HUES64 (cell line): ENCODE measurements at regions not wholly inside any gene's neighbourhood (a gene's known extent, or its start where the extent isn't known, plus 50 kb on each side); places are given as distances from the start of the nearest gene placed in this dataset.

ENCODE experiments used
- H3K27ac ChIP-seq: 2 replicates; pipeline ENCODE4 v1.7.0; 2013; ENCODE audit warnings: low read depth, low read length, inconsistent platforms
- H3K27me3 ChIP-seq: 2 replicates; pipeline ENCODE4 v1.6.1; 2013; ENCODE audit warnings: mild to moderate bottlenecking, low read length; ENCODE audit not compliant: insufficient read depth
- H3K36me3 ChIP-seq: 2 replicates; pipeline ENCODE4 v1.6.1; 2013; ENCODE audit warnings: mild to moderate bottlenecking, low read length; ENCODE audit not compliant: insufficient read depth
- H3K4me1 ChIP-seq: 2 replicates; pipeline ENCODE4 v1.6.1; 2013; ENCODE audit warnings: mild to moderate bottlenecking, low read length, moderate library complexity; ENCODE audit not compliant: insufficient read depth
- H3K4me3 ChIP-seq: 2 replicates; pipeline ENCODE4 v1.5.1; 2013; ENCODE audit warnings: mild to moderate bottlenecking, low read length, moderate library complexity
- H3K9ac ChIP-seq: 2 replicates; pipeline ENCODE4 v1.6.1; 2013; ENCODE audit warnings: mild to moderate bottlenecking, low read depth, low read length
- H3K9me3 ChIP-seq: 2 replicates; pipeline ENCODE4 v1.6.1; 2013; ENCODE audit warnings: low read depth, low read length; ENCODE audit not compliant: insufficient read depth
- WGBS: fragments of 150-250, 120-280 bp; methylation state at CpG from one replicate; pipeline ENCODE4 v1.1.7; 2013; ENCODE audit warnings: missing lambda C conversion rate; 5-methylcytosine and 5-hydroxymethylcytosine counted together

DNA sequence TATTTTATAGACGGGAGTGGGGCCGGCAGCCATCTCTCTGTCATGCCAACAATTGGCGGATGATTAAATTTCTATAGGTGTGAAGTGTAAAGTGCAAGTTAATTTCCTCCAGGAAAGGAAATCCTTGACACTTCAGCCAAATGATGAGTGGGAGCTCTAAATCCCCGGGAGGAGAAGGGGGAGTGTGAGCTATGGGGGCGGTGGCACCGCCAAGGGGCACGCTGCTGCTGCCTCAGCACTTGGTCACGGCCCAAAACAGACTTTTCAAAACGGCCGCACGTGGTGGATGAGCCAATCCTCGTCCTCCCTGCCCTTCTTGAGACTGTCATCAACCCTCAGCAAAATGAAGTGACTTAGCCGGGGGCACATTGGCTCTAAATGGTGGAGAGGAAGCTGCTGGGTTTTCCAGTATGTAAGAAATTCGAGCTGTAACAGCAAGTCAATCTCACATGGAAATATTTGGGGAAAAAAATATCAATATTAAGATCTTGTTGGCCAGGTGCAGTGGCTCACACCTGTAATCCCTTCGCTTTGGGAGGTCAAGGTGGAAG, 200.8 kb downstream of the TFCP2L1 start:
- no peaks in the 10 kb centered on the region for H3K4me1 ChIP-seq
- peaks cover 2% of the 10 kb centered on the region; the same call in 1 of the 2 replicates for H3K27me3 ChIP-seq
- no peaks in the 10 kb centered on the region for H3K36me3 ChIP-seq
- no peak overlapping the region for H3K4me3 ChIP-seq
- H3K9me3 ChIP-seq: no peaks in the 10 kb centered on the region
- 88% methylated on average over 15 of the region's 15 CpGs for WGBS
- H3K27ac ChIP-seq: no peak overlapping the region
- H3K9ac ChIP-seq: no peak overlapping the region

DNA sequence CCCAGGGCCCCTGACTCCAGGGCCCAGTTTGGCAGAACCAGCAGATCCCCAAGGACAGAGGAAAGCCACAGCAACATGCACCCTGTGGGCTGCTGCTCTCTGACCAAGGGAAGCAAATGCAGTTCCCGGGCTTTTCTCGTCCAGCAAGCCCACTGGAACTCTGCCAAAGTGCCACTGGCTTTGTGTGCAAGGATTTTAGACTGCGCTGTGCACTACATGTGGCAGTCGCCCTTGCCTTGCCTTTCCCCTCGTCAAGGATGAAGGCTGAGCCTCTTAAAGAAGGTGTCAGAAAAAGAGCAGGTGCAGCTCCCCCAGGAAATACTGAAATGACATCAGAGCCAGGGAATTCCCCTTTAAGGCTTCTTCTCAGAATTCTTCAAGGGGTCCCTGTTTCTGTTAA, 199.2 kb downstream of the TFCP2L1 start:
- H3K4me3 ChIP-seq: no peak overlapping the region
- H3K27me3 ChIP-seq: no peaks in the 10 kb centered on the region
- no peak overlapping the region for H3K27ac ChIP-seq
- H3K4me1 ChIP-seq: no peaks in the 10 kb centered on the region
- no peaks in the 10 kb centered on the region for H3K36me3 ChIP-seq
- H3K9ac ChIP-seq: no peak overlapping the region
- 88% methylated on average over 5 of the region's 5 CpGs for WGBS
- no peaks in the 10 kb centered on the region for H3K9me3 ChIP-seq

DNA sequence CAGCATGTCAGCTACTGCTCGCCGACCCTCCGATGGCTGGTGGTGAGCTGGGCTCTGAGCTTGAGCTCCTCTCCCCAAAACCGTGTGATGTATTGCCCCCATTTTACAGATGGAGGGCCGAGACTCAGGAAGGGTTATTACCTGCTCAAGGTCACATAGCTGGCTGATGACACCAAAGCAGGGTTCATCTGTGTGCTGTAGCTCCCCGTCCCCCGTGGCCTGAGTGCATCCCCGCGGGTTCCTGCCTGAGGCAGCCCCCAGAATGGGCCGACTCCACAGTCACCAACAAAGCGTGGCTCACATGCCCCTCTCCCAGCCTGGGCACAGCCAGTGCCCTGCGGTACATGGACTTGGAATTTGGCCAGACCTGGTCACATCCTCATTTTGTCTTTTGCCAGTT, 198.6 kb downstream of the TFCP2L1 start:
- no peak overlapping the region for H3K27ac ChIP-seq
- H3K4me3 ChIP-seq: no peak overlapping the region
- H3K9ac ChIP-seq: no peak overlapping the region
- H3K27me3 ChIP-seq: no peaks in the 10 kb centered on the region
- H3K36me3 ChIP-seq: no peaks in the 10 kb centered on the region
- 92% methylated on average over 12 of the region's 12 CpGs for WGBS
- H3K9me3 ChIP-seq: no peaks in the 10 kb centered on the region
- no peaks in the 10 kb centered on the region for H3K4me1 ChIP-seq

DNA sequence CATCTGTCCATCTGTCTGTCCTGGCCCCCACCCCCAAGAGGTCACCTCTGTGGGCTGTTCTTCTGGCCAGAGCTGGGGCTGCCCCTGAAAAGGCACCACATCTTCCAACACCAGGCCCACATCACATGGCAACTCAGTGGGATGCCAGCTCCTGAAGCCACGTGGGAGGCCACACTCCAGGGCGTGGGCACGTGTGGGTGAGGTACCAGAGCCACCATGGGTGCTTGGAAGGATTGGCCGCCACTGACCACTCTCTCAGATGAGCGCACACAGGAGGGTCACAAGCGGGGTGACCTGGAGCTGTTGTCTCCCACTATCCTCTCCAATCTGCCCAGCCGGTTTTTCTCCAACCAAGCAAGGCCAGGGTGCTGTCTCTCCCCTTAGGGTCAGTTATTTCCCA, 197.9 kb downstream of the TFCP2L1 start:
- H3K9ac ChIP-seq: no peak overlapping the region
- H3K9me3 ChIP-seq: peaks cover 2% of the 10 kb centered on the region; the same call in 1 of the 2 replicates
- no peak overlapping the region for H3K4me3 ChIP-seq
- no peaks in the 10 kb centered on the region for H3K27me3 ChIP-seq
- no peak overlapping the region for H3K27ac ChIP-seq
- 93% methylated on average over 7 of the region's 7 CpGs for WGBS
- no peaks in the 10 kb centered on the region for H3K36me3 ChIP-seq
- no peaks in the 10 kb centered on the region for H3K4me1 ChIP-seq

DNA sequence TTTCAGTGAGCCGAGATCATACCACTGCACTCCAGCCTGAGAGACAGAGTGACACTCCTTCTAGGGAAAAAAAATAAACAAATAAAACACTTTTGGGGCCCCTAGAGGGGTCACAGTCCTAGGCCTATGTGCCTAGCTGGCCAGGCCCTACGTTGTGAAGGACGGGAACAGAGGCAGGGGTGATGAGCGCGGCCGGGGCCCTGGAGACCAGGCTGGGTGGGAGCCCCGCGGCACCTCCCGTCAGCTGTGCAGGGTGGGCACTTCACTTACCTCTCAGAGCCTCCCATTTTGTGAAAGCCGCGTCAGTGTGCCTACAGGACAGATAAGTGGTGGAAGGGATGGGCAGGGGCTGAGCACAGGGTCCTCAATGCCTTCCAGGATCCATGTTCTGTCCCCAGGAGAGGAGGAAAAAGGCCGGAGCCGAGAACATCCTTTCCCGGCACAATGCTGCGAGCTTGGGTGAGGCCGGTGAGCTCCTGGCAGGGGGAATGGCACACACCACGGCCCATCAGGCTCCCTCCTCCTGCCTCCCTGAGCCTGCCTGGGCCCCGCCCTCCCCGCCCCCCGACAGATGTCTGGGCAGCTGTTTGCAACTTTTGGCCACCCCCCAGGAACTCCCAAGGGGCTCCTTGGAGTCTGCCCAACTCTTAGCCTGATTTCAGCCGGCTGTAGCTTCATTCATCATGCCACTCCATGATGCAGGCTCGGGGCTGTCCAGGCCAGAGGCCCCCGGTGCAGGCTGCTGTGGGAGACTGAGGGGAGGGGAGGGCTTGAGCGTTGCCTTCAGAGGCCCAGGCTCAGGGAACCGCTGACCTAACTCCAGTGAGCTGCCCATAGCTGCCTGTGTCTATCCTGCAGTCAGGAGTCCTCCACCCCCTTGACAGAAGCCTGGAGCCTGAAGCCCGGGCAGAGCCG, 196.5 kb downstream of the TFCP2L1 start:
- H3K4me1 ChIP-seq: no peaks in the 10 kb centered on the region
- no peak overlapping the region for H3K4me3 ChIP-seq
- no peak overlapping the region for H3K27ac ChIP-seq
- H3K9me3 ChIP-seq: peaks cover 6% of the 10 kb centered on the region; the same call in 1 of the 2 replicates
- WGBS: 89% methylated on average over 27 of the region's 27 CpGs
- no peaks in the 10 kb centered on the region for H3K36me3 ChIP-seq
- no peaks in the 10 kb centered on the region for H3K27me3 ChIP-seq
- H3K9ac ChIP-seq: no peak overlapping the region

DNA sequence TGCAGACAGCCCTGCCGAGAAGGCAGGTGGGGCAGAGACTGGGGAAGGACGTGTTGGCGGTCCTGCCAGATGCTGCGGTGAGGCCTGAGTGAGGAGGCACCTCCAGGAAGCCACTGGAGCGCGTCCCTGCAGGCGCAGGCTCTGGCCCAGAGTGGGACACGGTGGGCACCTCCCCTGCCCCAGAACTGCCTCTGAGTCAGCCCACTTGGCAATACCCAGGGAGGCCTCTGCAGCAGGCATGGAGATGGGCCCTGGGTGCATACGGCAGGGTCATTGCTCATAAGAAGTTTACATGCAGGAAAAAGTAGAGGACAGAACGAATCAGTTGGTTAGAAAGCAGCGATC, 195.9 kb downstream of the TFCP2L1 start:
- no peaks in the 10 kb centered on the region for H3K4me1 ChIP-seq
- H3K9me3 ChIP-seq: peaks cover 6% of the 10 kb centered on the region; the same call in 1 of the 2 replicates
- no peak overlapping the region for H3K27ac ChIP-seq
- WGBS: 92% methylated on average over 11 of the region's 11 CpGs
- no peak overlapping the region for H3K4me3 ChIP-seq
- H3K36me3 ChIP-seq: no peaks in the 10 kb centered on the region
- no peaks in the 10 kb centered on the region for H3K27me3 ChIP-seq
- H3K9ac ChIP-seq: no peak overlapping the region

DNA sequence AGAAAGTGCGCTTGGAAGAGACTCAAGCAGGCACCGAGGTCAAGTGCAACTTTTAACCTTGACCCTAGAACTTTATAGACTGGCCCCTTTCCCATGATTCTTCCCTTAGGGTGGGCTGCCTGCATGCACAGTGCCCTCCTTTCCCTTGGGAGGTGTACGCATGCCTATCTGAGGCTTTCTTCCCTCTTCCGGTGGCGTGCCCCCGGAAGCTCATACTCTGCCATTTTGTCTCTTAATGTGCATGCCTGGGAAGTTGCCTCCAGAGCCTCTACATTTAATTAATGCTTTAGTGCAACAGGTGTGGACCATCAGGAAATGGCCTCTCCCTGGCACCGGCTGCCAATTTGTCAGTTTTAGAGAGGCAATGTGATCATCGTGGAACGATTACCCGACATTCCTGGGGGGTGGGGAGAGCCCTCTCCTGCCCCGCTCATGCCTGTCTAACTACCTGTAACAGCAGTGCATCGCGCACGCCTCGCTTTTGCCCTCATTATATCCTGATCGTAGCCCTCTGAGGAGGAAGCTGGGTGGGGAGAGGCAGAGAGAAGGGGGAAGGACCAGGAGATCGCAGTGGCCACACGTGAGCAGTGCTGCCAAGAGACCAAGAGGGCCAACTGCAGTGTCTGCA, 194.8 kb downstream of the TFCP2L1 start:
- H3K4me3 ChIP-seq: no peak overlapping the region
- H3K27ac ChIP-seq: no peak overlapping the region
- no peaks in the 10 kb centered on the region for H3K4me1 ChIP-seq
- no peak overlapping the region for H3K9ac ChIP-seq
- H3K36me3 ChIP-seq: no peaks in the 10 kb centered on the region
- H3K9me3 ChIP-seq: peaks cover 6% of the 10 kb centered on the region; the same call in 1 of the 2 replicates
- 94% methylated on average over 18 of the region's 18 CpGs for WGBS
- no peaks in the 10 kb centered on the region for H3K27me3 ChIP-seq

DNA sequence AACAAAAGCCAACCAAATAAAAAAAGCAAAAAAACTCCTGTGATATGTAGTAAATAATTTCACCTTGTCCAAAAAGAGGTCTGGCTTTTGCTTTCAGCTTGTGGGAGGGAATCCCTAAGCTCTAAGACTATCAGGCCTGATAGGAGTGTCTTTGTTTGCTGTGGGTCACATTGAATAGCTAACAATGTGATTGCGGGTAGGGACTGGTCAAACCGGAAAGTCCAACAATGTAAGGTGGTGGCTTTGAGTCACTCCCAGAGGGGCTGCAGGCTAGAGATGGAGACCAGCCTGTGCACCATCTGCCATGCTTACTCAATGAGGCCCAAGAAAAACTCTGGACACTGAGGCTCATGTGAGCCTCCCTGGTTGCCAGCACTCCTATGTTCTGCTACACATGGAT, 192.9 kb downstream of the TFCP2L1 start:
- no peaks in the 10 kb centered on the region for H3K4me1 ChIP-seq
- no peak overlapping the region for H3K4me3 ChIP-seq
- peaks cover 6% of the 10 kb centered on the region; the same call in 1 of the 2 replicates for H3K9me3 ChIP-seq
- no peak overlapping the region for H3K27ac ChIP-seq
- WGBS: 92% methylated on average over 2 of the region's 2 CpGs
- H3K27me3 ChIP-seq: no peaks in the 10 kb centered on the region
- no peaks in the 10 kb centered on the region for H3K36me3 ChIP-seq
- H3K9ac ChIP-seq: no peak overlapping the region

DNA sequence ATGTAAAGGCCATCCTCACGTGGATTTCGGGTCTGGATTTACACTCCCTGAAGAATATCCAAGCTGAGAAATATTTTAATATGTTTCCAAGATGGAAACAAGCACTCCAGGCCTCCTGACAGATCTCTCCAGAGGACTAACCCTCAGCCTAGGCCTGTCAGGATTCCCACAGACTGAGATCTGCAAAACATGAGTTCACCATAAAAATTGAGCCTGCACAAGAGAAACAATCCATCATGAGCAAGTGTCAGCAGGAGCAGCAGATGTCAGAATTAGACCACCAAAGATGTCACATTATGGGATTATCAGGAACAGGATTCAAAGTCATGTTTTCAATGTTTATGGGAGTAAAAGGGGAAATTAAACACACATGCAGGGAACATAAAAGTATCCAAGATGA, 191.3 kb downstream of the TFCP2L1 start:
- no peaks in the 10 kb centered on the region for H3K27me3 ChIP-seq

DNA sequence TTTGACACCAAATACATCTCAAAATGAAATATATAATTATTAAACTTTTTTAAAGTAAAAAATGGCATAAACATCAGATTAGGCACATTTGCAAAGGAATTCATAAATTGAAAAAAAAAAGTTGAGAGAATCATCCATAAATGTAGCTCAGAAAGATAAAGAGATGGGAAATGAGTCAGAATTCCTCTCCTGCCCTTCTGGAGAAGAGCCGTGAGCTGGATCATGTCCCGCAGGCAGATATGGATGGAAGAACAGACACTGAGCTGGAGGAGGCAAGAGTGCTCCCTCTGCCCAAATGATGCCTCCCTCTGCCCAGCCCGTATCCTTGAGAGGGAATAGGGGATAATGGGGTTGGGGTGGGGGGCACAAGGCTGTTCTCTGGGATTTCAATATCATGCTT, 190.9 kb downstream of the TFCP2L1 start:
- no peaks in the 10 kb centered on the region for H3K4me1 ChIP-seq
- no peak overlapping the region for H3K9ac ChIP-seq
- 88% methylated on average over 3 of the region's 3 CpGs for WGBS
- H3K36me3 ChIP-seq: no peaks in the 10 kb centered on the region
- peaks cover 6% of the 10 kb centered on the region; the same call in 1 of the 2 replicates for H3K9me3 ChIP-seq
- no peak overlapping the region for H3K4me3 ChIP-seq
- H3K27ac ChIP-seq: no peak overlapping the region
- no peaks in the 10 kb centered on the region for H3K27me3 ChIP-seq

More for the DNA sequence above, 191.3 kb downstream of the TFCP2L1 start:
- no peak overlapping the region for H3K9ac ChIP-seq
- no peak overlapping the region for H3K27ac ChIP-seq
- no peaks in the 10 kb centered on the region for H3K36me3 ChIP-seq
- H3K4me1 ChIP-seq: no peaks in the 10 kb centered on the region
- WGBS: 79% methylated on average over 2 of the region's 2 CpGs
- H3K9me3 ChIP-seq: peaks cover 6% of the 10 kb centered on the region; the same call in 1 of the 2 replicates
- H3K4me3 ChIP-seq: no peak overlapping the region

DNA sequence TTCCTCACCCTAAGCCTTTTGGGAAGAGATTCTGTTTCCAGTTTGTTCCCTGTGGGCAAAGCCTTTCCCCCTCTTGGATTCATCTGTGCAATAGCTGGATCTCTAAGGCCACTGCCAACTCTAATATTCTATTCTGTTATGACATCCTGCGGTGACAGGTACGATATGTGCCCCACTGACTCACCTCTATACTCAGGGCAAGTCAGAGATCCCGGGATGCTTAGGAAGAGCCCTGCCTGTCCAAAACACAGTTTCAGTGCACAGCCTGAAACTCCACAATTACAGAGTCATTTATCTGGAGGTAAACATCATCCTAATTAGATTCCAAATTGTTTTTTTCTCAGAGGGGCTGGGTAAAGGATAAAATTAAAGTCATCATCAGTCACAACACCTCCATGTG, 190.2 kb downstream of the TFCP2L1 start:
- 90% methylated on average over 3 of the region's 3 CpGs for WGBS
- peaks cover 6% of the 10 kb centered on the region; the same call in 1 of the 2 replicates for H3K9me3 ChIP-seq
- H3K4me3 ChIP-seq: no peak overlapping the region
- no peaks in the 10 kb centered on the region for H3K36me3 ChIP-seq
- H3K27ac ChIP-seq: no peak overlapping the region
- H3K27me3 ChIP-seq: no peaks in the 10 kb centered on the region
- H3K9ac ChIP-seq: no peak overlapping the region
- no peaks in the 10 kb centered on the region for H3K4me1 ChIP-seq
